Natural killer cell (primary cell): ENCODE measurements at regions not wholly inside any gene's neighbourhood (a gene's known extent, or its start where the extent isn't known, plus 50 kb on each side); places are given as distances from the start of the nearest gene placed in this dataset.

Experiments
- ATAC-seq, 3 donors: fragments of 150-1000 bp in 2 of 3; fragments of 200-7000 bp in 1 of 3; cut with Tn5 transposase; 1 replicate in 1 of 3; 2 replicates in 2 of 3; pipeline ENCODE4 v1.10.0; 2021; ENCODE audit warnings: mild to moderate bottlenecking in 2 of 3, moderate library complexity in 2 of 3
- DNase-seq, 2 donors: peaks; one replicate each; pipeline versions ENCODE4 v3.0.0 to v3.0.0-alpha.2; 2013 to 2021; ENCODE audit warnings: mixed read lengths in 1 of 2
- H3K27ac ChIP-seq: one replicate; pipeline ENCODE4 v1.5.1; 2013; ENCODE audit warnings: mild to moderate bottlenecking, low read length
- H3K27me3 ChIP-seq: one replicate; pipeline ENCODE4 v1.6.1; 2013; ENCODE audit warnings: low read length; ENCODE audit not compliant: control insufficient read depth, insufficient read depth
- H3K36me3 ChIP-seq: one replicate; pipeline ENCODE4 v1.6.1; 2013; ENCODE audit warnings: low read length; ENCODE audit not compliant: control insufficient read depth, insufficient read depth
- H3K4me1 ChIP-seq: one replicate; pipeline ENCODE4 v1.6.1; 2013; ENCODE audit warnings: low read length; ENCODE audit not compliant: control insufficient read depth, insufficient read depth
- H3K4me3 ChIP-seq: one replicate; pipeline ENCODE4 v1.5.1; 2013; ENCODE audit warnings: low read length
- H3K9me3 ChIP-seq: one replicate; pipeline ENCODE4 v1.6.1; 2013; ENCODE audit warnings: low read length; ENCODE audit not compliant: control insufficient read depth, insufficient read depth
- H3K27ac Mint-ChIP-seq, 2 donors: one replicate each; pipeline ENCODE4 v1.8.0; 2022; ENCODE audit warnings: mild to moderate bottlenecking in 2 of 2, mixed read lengths in 2 of 2, moderate library complexity in 1 of 2
- H3K27me3 Mint-ChIP-seq, 2 donors: one replicate each; pipeline ENCODE4 v1.8.0; 2022; ENCODE audit warnings: low read depth in 2 of 2, mixed read lengths in 2 of 2
- H3K36me3 Mint-ChIP-seq: one replicate; pipeline ENCODE4 v1.8.0; 2022; ENCODE audit warnings: mixed read lengths
- H3K4me1 Mint-ChIP-seq, 2 donors: one replicate each; pipeline ENCODE4 v1.8.0; 2022; ENCODE audit warnings: mixed read lengths in 2 of 2
- H3K4me3 Mint-ChIP-seq: one replicate; pipeline ENCODE4 v1.8.0; 2022; ENCODE audit warnings: mild to moderate bottlenecking, moderate library complexity, mixed read lengths
- H3K9me3 Mint-ChIP-seq, 2 donors: one replicate each; pipeline ENCODE4 v1.8.0; 2022; ENCODE audit warnings: mixed read lengths in 2 of 2
- WGBS: methylation state at CpG from one replicate; pipeline ENCODE4 v1.1.7; 2013; ENCODE audit warnings: missing lambda C conversion rate; ENCODE audit not compliant: insufficient coverage; 5-methylcytosine and 5-hydroxymethylcytosine counted together
- intact Hi-C: fragments of 100-400 bp; cut with micrococcal nuclease; formaldehyde crosslinking; loops from one replicate; pipeline ENCODE4 v1.14.2; 2022
- TF ChIP-seq, protein P1 (sequence below): fragments of 200-600 bp; IDR thresholded peaks from one replicate; pipeline ENCODE4 v1.8.0; 2022; ENCODE audit warnings: antibody characterized with exemption

DNA sequence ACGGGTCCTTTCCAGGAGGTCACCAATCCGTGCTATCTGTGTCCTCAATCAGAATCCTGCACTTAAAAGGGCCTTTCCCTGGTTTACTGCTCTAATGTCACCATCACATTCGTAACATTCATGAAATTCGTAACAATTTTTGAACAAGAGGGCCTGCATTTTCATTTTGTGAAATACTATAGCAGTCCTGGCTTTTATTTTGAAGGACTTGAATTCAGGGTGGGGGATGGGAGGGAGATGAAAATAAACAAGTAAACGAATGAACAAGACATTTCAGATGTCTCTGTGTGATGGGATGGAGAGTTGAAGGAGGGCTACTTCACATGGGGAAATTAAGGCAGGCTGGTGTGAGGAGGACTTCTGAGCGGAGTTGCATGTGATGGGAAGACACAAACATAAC lies 281.0 kb downstream of the TSHZ3 start:
- Histone ChIP-seq H3K27ac (no peak overlapping the region), H3K9me3 (no peaks in the 10 kb centered on the region), H3K27me3 (no peaks in the 10 kb centered on the region), H3K4me1 (no peaks in the 10 kb centered on the region), H3K36me3 (no peaks in the 10 kb centered on the region), H3K4me3 (no peak overlapping the region)
- H3K36me3 Mint-ChIP-seq: no peaks in the 10 kb centered on the region
- no peaks in the 10 kb centered on the region for H3K9me3 Mint-ChIP-seq
- TF ChIP-seq, protein P1, sequence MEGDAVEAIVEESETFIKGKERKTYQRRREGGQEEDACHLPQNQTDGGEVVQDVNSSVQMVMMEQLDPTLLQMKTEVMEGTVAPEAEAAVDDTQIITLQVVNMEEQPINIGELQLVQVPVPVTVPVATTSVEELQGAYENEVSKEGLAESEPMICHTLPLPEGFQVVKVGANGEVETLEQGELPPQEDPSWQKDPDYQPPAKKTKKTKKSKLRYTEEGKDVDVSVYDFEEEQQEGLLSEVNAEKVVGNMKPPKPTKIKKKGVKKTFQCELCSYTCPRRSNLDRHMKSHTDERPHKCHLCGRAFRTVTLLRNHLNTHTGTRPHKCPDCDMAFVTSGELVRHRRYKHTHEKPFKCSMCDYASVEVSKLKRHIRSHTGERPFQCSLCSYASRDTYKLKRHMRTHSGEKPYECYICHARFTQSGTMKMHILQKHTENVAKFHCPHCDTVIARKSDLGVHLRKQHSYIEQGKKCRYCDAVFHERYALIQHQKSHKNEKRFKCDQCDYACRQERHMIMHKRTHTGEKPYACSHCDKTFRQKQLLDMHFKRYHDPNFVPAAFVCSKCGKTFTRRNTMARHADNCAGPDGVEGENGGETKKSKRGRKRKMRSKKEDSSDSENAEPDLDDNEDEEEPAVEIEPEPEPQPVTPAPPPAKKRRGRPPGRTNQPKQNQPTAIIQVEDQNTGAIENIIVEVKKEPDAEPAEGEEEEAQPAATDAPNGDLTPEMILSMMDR: no peak
- no peak for DNase-seq
- peaks cover 25 to 30% of the 10 kb centered on the region in 2 donors for H3K27me3 Mint-ChIP-seq
- H3K4me1 Mint-ChIP-seq: peaks cover 0 to 9% of the 10 kb centered on the region in 2 donors
- WGBS: 86% methylated on average over 6 of the region's 6 CpGs
- ATAC-seq: no peak
- no peak overlapping the region for H3K27ac Mint-ChIP-seq
- intact Hi-C loops: no loop called here
- no peak overlapping the region for H3K4me3 Mint-ChIP-seq

DNA sequence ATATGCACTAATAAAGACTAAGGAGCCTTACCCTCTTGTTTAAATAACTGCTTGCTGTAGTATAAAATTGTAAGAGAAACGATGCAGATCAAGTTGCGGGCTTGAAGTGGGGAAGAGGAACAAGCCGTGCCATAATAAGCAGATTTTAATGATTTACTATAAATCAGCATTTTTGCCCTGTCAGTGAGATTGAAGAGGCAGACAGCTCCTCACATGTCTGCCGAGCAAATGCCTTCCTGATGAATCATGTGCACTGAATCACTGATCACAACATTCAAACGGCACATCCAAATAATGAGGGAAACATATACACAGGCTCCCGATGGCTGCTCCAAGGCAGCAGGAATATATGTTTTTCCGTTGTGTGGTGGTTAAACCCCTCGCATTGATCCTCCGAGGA lies 282.9 kb downstream of the TSHZ3 start:
- Mint-ChIP-seq H3K4me1 (peaks cover 0 to 3% of the 10 kb centered on the region in 2 donors), H3K27ac (no peak overlapping the region), H3K4me3 (no peak overlapping the region), H3K27me3 (peaks cover 20 to 23% of the 10 kb centered on the region in 2 donors), H3K9me3 (no peaks in the 10 kb centered on the region), H3K36me3 (no peaks in the 10 kb centered on the region)
- Histone ChIP-seq H3K27me3 (no peaks in the 10 kb centered on the region), H3K4me3 (no peak overlapping the region), H3K4me1 (no peaks in the 10 kb centered on the region), H3K27ac (no peak overlapping the region), H3K36me3 (no peaks in the 10 kb centered on the region), H3K9me3 (no peaks in the 10 kb centered on the region)
- TF ChIP-seq, protein P1: no peak
- intact Hi-C loops: no loop called here
- WGBS: 89% methylated on average over 9 of the region's 9 CpGs
- ATAC-seq (no peak), DNase-seq (no peak)

DNA sequence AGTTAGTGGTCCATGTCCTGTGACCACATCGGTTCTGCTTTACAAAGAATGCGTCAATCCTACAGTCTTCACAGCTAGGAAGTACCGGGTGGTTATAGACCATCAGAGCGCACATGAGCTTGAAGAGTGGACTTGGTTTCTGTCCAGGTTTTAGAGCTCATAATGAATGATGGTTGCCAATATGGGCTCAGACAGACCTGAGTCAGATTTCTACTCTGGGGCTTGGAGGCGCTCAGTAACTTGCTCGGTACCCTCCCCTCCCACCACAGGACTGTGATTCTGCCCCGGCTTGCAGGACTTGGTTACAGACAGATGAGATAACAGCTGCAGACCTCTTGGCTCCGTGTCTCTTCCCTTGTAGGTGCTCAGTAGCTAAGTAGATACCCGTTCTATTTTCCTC lies 284.7 kb downstream of the TSHZ3 start:
- WGBS: 84% methylated on average over 8 of the region's 9 CpGs
- DNase-seq (no peak), ATAC-seq (no peak)
- H3K4me3 Mint-ChIP-seq: no peak overlapping the region
- H3K9me3 ChIP-seq: no peaks in the 10 kb centered on the region
- H3K9me3 Mint-ChIP-seq: no peaks in the 10 kb centered on the region
- no peaks in the 10 kb centered on the region for H3K36me3 Mint-ChIP-seq
- H3K27me3 Mint-ChIP-seq: peaks cover 14 to 15% of the 10 kb centered on the region in 2 donors
- TF ChIP-seq, protein P1: no peak
- no peaks in the 10 kb centered on the region for H3K4me1 ChIP-seq
- no peaks in the 10 kb centered on the region for H3K36me3 ChIP-seq
- no peaks in the 10 kb centered on the region for H3K4me1 Mint-ChIP-seq
- H3K27ac ChIP-seq: no peak overlapping the region
- no peaks in the 10 kb centered on the region for H3K27me3 ChIP-seq
- no peak overlapping the region for H3K27ac Mint-ChIP-seq
- no peak overlapping the region for H3K4me3 ChIP-seq
- intact Hi-C loops: no loop called here

DNA sequence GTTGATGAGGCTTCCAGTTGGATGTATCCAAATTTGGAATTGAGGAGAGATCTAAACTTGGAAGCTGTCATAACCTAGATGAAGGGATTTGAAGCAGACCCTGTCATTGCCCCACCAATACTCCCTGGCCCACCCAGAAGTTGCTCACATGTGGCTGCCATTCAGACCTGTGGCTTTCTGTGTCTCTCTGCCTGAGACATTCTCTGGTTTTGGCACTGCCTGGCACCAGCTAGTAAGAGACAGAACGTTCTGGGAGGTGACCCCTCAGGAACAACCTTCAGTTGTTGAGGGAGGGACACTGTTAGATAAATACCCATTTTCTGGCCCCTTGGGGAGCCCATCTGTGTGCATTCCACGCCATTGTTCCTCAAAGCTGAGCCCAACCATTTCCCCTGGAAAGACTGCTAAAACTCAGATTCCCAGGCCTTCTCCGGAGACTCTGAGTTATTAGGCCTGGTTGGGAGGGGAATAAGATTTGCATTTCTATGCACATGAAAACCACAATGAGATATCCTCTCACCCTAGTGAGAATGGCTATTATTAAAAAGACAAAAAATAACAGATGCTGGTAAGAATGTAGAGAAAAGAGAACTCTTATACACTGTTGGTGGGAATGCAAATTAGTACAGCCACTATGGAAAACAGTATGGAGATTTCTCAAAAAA lies 290.4 kb downstream of the TSHZ3 start:
- WGBS: 67% methylated on average over 2 of the region's 3 CpGs
- Histone ChIP-seq H3K4me3 (no peak overlapping the region), H3K9me3 (no peaks in the 10 kb centered on the region), H3K27me3 (no peaks in the 10 kb centered on the region), H3K27ac (no peak overlapping the region), H3K4me1 (no peaks in the 10 kb centered on the region), H3K36me3 (no peaks in the 10 kb centered on the region)
- H3K36me3 Mint-ChIP-seq: no peaks in the 10 kb centered on the region
- no peaks in the 10 kb centered on the region for H3K9me3 Mint-ChIP-seq
- DNase-seq (no peak), ATAC-seq (no peak)
- no peak overlapping the region for H3K4me3 Mint-ChIP-seq
- intact Hi-C loops: no loop called here
- H3K4me1 Mint-ChIP-seq: no peaks in the 10 kb centered on the region
- H3K27me3 Mint-ChIP-seq: peaks cover 17 to 20% of the 10 kb centered on the region in 2 donors
- H3K27ac Mint-ChIP-seq: no peak overlapping the region
- TF ChIP-seq, protein P1: no peak
